ENCODE measurements at regions not wholly inside any gene's neighbourhood (a gene's known extent, or its start where the extent isn't known, plus 50 kb on each side); places are given as distances from the start of the nearest gene placed in this dataset.

- no peak for TF ChIP-seq POLR2AphosphoS5 (IDR thresholded peaks at IDR 0.05)
- TF ChIP-seq EP300 (IDR thresholded peaks at IDR 0.05), result no peak
- TF ChIP-seq POLR2A (IDR thresholded peaks at IDR 0.05), result no peak
- TF ChIP-seq CTCF (IDR thresholded peaks at IDR 0.05), result no peak
- Histone ChIP-seq H3K4me1 (no peaks in the 10 kb centered on the region), H3K27me3 (no peaks in the 10 kb centered on the region), H3K4me3 (no peak overlapping the region), H3K9me3 (no peaks in the 10 kb centered on the region), H3K27ac (no peak overlapping the region), H3K36me3 (no peaks in the 10 kb centered on the region)
- no peak for DNase-seq (ENCODE audit: low spot score in 2 of 2)
- WGBS, result 54% methylated on average over 1 of the region's 1 CpG
Measured at GRCh38 chr5:117590944-117591343, 1016.3 kb upstream of the SEMA6A start.

- no peak for DNase-seq (ENCODE audit: low spot score in 2 of 2)
- TF ChIP-seq POLR2A (IDR thresholded peaks at IDR 0.05) (no peak), POLR2AphosphoS5 (IDR thresholded peaks at IDR 0.05) (no peak), EP300 (IDR thresholded peaks at IDR 0.05) (no peak), CTCF (IDR thresholded peaks at IDR 0.05) (no peak)
- Histone ChIP-seq H3K27me3 (no peaks in the 10 kb centered on the region), H3K27ac (no peak overlapping the region), H3K4me1 (no peaks in the 10 kb centered on the region), H3K4me3 (no peak overlapping the region), H3K36me3 (no peaks in the 10 kb centered on the region), H3K9me3 (no peaks in the 10 kb centered on the region)
- WGBS, result 78% methylated on average over 2 of the region's 2 CpGs
Measured at GRCh38 chr5:117588611-117589010, 1014.0 kb upstream of the SEMA6A start.

GRCh38 chr5:117587111-117587510 is 1012.5 kb upstream of the SEMA6A start:
- 90% methylated on average over 1 of the region's 1 CpG for WGBS
- no peak for TF ChIP-seq POLR2AphosphoS5 (IDR thresholded peaks at IDR 0.05)
- no peak for TF ChIP-seq CTCF (IDR thresholded peaks at IDR 0.05)
- no peak for TF ChIP-seq EP300 (IDR thresholded peaks at IDR 0.05)
- no peak for TF ChIP-seq POLR2A (IDR thresholded peaks at IDR 0.05)
- H3K4me1 ChIP-seq, result no peaks in the 10 kb centered on the region
- no peak for DNase-seq (ENCODE audit: low spot score in 2 of 2)
- H3K4me3 ChIP-seq, result no peak overlapping the region
- H3K9me3 ChIP-seq, result no peaks in the 10 kb centered on the region
- H3K36me3 ChIP-seq, result no peaks in the 10 kb centered on the region
- H3K27me3 ChIP-seq, result no peaks in the 10 kb centered on the region
- H3K27ac ChIP-seq, result no peak overlapping the region

GRCh38 chr5:117568622-117569021 is 994.0 kb upstream of the SEMA6A start:
- H3K4me1 ChIP-seq, result no peaks in the 10 kb centered on the region
- DNase-seq (ENCODE audit: low spot score in 2 of 2), result no peak
- H3K4me3 ChIP-seq, result no peak overlapping the region
- 59% methylated on average over 1 of the region's 1 CpG for WGBS
- no peaks in the 10 kb centered on the region for H3K36me3 ChIP-seq
- H3K27ac ChIP-seq, result no peak overlapping the region
- H3K9me3 ChIP-seq, result no peaks in the 10 kb centered on the region
- TF ChIP-seq POLR2A (IDR thresholded peaks at IDR 0.05) (no peak), CTCF (IDR thresholded peaks at IDR 0.05) (no peak), POLR2AphosphoS5 (IDR thresholded peaks at IDR 0.05) (no peak), EP300 (IDR thresholded peaks at IDR 0.05) (no peak)
- H3K27me3 ChIP-seq, result no peaks in the 10 kb centered on the region

- Histone ChIP-seq H3K4me3 (no peak overlapping the region), H3K27ac (no peak overlapping the region), H3K9me3 (no peaks in the 10 kb centered on the region), H3K27me3 (no peaks in the 10 kb centered on the region), H3K4me1 (no peaks in the 10 kb centered on the region), H3K36me3 (no peaks in the 10 kb centered on the region)
- no peak for DNase-seq (ENCODE audit: low spot score in 2 of 2)
- no peak for TF ChIP-seq POLR2A (IDR thresholded peaks at IDR 0.05)
- WGBS, result 65% methylated on average over 2 of the region's 2 CpGs
Measured at GRCh38 chr5:117568126-117568525, 993.5 kb upstream of the SEMA6A start.

GRCh38 chr5:117562647-117563046 is 988.0 kb upstream of the SEMA6A start:
- Histone ChIP-seq H3K4me1 (no peaks in the 10 kb centered on the region), H3K27me3 (no peaks in the 10 kb centered on the region), H3K36me3 (no peaks in the 10 kb centered on the region), H3K4me3 (no peak overlapping the region), H3K9me3 (no peaks in the 10 kb centered on the region), H3K27ac (no peak overlapping the region)
- DNase-seq (ENCODE audit: low spot score in 2 of 2), result no peak
- 93% methylated on average over 1 of the region's 1 CpG for WGBS
- no peak for TF ChIP-seq EP300 (IDR thresholded peaks at IDR 0.05)
- no peak for TF ChIP-seq CTCF (IDR thresholded peaks at IDR 0.05)
- no peak for TF ChIP-seq POLR2AphosphoS5 (IDR thresholded peaks at IDR 0.05)
- no peak for TF ChIP-seq POLR2A (IDR thresholded peaks at IDR 0.05)
